Neural cell (in vitro differentiated cells): ENCODE measurements at regions not wholly inside any gene's neighbourhood (a gene's known extent, or its start where the extent isn't known, plus 50 kb on each side); places are given as distances from the start of the nearest gene placed in this dataset.

Source experiments
- H2AFZ ChIP-seq: fragments of 200-600, 300-800 bp; sonication (generic), shearing (Covaris generic); 2 replicates; pipeline ENCODE4 v1.6.0; 2014; ENCODE audit warnings: low read depth, mild to moderate bottlenecking, antibody characterized with exemption, low read length, moderate library complexity
- H3F3A ChIP-seq: fragments of 200-600 bp; shearing (Covaris generic); 2 replicates; pipeline ENCODE4 v1.6.1; 2016; ENCODE audit warnings: mild to moderate bottlenecking, moderate library complexity, mixed read lengths, antibody characterized with exemption, low read length; ENCODE audit not compliant: insufficient read depth, poor library complexity, severe bottlenecking
- H3K27ac ChIP-seq: fragments of 200-600, 300-800 bp; sonication (generic), shearing (Covaris generic); 2 replicates; pipeline ENCODE4 v1.5.1; 2014; ENCODE audit warnings: mild to moderate bottlenecking, low read length, moderate library complexity
- H3K27me3 ChIP-seq: fragments of 300-800, 200-600 bp; sonication (generic), shearing (Covaris generic); 2 replicates; pipeline ENCODE4 v1.6.0; 2014; ENCODE audit warnings: mild to moderate bottlenecking, low read depth, low read length, moderate library complexity; ENCODE audit not compliant: insufficient read depth
- H3K36me3 ChIP-seq: fragments of 300-800, 200-600 bp; sonication (generic), shearing (Covaris generic); 2 replicates; pipeline ENCODE4 v1.5.1; 2014; ENCODE audit warnings: mild to moderate bottlenecking, antibody characterized with exemption, low read length, moderate library complexity; ENCODE audit not compliant: insufficient read depth
- H3K4me2 ChIP-seq: fragments of 300-800, 200-600 bp; sonication (generic), shearing (Covaris generic); 2 replicates; pipeline ENCODE4 v1.6.0; 2014; ENCODE audit warnings: mild to moderate bottlenecking, low read length
- H3K4me3 ChIP-seq: fragments of 300-800, 200-600 bp; sonication (generic), shearing (Covaris generic); 2 replicates; pipeline ENCODE4 v1.5.1; 2014; ENCODE audit warnings: mild to moderate bottlenecking, low read length, moderate library complexity
- H3K79me2 ChIP-seq: fragments of 200-600 bp; shearing (Covaris generic); replicated peaks from 2 replicates; pipeline ENCODE4 v1.6.0; 2014; ENCODE audit warnings: mild to moderate bottlenecking, low read length, moderate library complexity; ENCODE audit not compliant: insufficient read depth
- H3K9ac ChIP-seq: fragments of 300-800, 200-600 bp; sonication (generic), shearing (Covaris generic); 2 replicates; pipeline ENCODE4 v1.6.1; 2016; ENCODE audit warnings: mild to moderate bottlenecking, low read length, mixed read lengths
- H3K9me2 ChIP-seq: fragments of 200-600 bp; shearing (Covaris generic); 2 replicates; pipeline ENCODE4 v1.6.1; 2016; ENCODE audit warnings: mild to moderate bottlenecking, low read length, mixed read lengths; ENCODE audit not compliant: insufficient read depth
- H3K9me3 ChIP-seq: fragments of 200-600, 300-800 bp; sonication (generic), shearing (Covaris generic); 2 replicates; pipeline ENCODE4 v1.6.1; 2016; ENCODE audit warnings: mild to moderate bottlenecking, mixed run types, low read length, moderate library complexity, mixed read lengths
- H4K20me1 ChIP-seq: fragments of 200-600 bp; shearing (Covaris generic); 2 replicates; pipeline ENCODE4 v1.6.1; 2016; ENCODE audit warnings: mild to moderate bottlenecking, mixed run types; ENCODE audit not compliant: insufficient read depth
- EP300 ChIP-seq: fragments of 450-650 bp; conservative IDR thresholded peaks from 2 replicates; pipeline ENCODE4 v1.6.1; 2014; ENCODE audit warnings: antibody characterized with exemption, mild to moderate bottlenecking, moderate library complexity; ENCODE audit not compliant: poor library complexity, severe bottlenecking
- EZH2 ChIP-seq: fragments of 200-600, 300-800 bp; shearing (Covaris generic), sonication (generic); IDR thresholded peaks from 2 replicates; pipeline ENCODE4 v1.6.1; 2014; ENCODE audit warnings: antibody characterized with exemption, low read length, borderline replicate concordance, mild to moderate bottlenecking; ENCODE audit not compliant: insufficient read depth, poor library complexity, severe bottlenecking
- MXI1 ChIP-seq: fragments of 450-650 bp; conservative IDR thresholded peaks from 2 replicates; pipeline ENCODE4 v1.6.1; 2014; ENCODE audit warnings: antibody characterized with exemption, mild to moderate bottlenecking; ENCODE audit not compliant: poor library complexity, severe bottlenecking
- POLR2AphosphoS5 ChIP-seq: IDR thresholded peaks from 2 replicates; pipeline ENCODE4 v1.6.1; 2012
- RAD21 ChIP-seq: fragments of 450-650 bp; conservative IDR thresholded peaks from 2 replicates; pipeline ENCODE4 v1.6.1; 2014; ENCODE audit warnings: antibody characterized with exemption, mild to moderate bottlenecking, moderate library complexity
- SMC3 ChIP-seq: fragments of 450-650 bp; conservative IDR thresholded peaks from 2 replicates; pipeline ENCODE4 v1.6.1; 2014; ENCODE audit warnings: antibody characterized with exemption, mild to moderate bottlenecking, moderate library complexity; ENCODE audit not compliant: poor library complexity
- TAF1 ChIP-seq: IDR thresholded peaks from 2 replicates; pipeline ENCODE4 v1.6.1; 2012; ENCODE audit warnings: low read depth
- TF ChIP-seq, protein P1 (sequence below): IDR thresholded peaks from 2 replicates; pipeline ENCODE4 v1.6.1; 2012; ENCODE audit warnings: borderline replicate concordance
- TF ChIP-seq, protein P2 (sequence below): fragments of 450-650 bp; IDR thresholded peaks from 2 replicates; pipeline ENCODE4 v1.5.1; 2014; ENCODE audit warnings: antibody characterized with exemption, mild to moderate bottlenecking, moderate library complexity; ENCODE audit not compliant: poor library complexity, severe bottlenecking

DNA sequence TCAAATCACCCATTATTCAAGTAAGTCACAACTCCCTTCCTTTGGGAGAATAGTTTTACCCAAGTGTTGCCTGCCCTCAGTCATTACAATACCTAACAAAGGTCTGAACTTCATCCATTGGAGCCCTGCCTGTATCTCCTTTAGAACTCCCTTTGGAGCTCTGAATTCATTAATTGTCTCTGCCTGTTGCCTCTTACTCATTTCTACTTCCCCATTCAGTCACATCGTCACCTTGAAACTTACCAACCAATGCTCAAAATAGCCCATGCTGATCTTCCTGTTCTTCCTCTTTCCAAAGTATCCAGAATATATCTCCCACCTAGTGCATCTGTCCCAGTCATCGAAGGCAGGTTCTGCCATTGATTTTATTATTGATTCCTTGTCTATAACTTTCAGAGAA is 120.7 kb upstream of the ADGRF1 start:
- H2AFZ ChIP-seq: no peak overlapping the region
- no peaks in the 10 kb centered on the region for H3K27me3 ChIP-seq
- TF ChIP-seq, protein P1, sequence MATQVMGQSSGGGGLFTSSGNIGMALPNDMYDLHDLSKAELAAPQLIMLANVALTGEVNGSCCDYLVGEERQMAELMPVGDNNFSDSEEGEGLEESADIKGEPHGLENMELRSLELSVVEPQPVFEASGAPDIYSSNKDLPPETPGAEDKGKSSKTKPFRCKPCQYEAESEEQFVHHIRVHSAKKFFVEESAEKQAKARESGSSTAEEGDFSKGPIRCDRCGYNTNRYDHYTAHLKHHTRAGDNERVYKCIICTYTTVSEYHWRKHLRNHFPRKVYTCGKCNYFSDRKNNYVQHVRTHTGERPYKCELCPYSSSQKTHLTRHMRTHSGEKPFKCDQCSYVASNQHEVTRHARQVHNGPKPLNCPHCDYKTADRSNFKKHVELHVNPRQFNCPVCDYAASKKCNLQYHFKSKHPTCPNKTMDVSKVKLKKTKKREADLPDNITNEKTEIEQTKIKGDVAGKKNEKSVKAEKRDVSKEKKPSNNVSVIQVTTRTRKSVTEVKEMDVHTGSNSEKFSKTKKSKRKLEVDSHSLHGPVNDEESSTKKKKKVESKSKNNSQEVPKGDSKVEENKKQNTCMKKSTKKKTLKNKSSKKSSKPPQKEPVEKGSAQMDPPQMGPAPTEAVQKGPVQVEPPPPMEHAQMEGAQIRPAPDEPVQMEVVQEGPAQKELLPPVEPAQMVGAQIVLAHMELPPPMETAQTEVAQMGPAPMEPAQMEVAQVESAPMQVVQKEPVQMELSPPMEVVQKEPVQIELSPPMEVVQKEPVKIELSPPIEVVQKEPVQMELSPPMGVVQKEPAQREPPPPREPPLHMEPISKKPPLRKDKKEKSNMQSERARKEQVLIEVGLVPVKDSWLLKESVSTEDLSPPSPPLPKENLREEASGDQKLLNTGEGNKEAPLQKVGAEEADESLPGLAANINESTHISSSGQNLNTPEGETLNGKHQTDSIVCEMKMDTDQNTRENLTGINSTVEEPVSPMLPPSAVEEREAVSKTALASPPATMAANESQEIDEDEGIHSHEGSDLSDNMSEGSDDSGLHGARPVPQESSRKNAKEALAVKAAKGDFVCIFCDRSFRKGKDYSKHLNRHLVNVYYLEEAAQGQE: no peak
- TF ChIP-seq TAF1: no peak
- no peak for TF ChIP-seq SMC3
- TF ChIP-seq POLR2AphosphoS5: no peak
- no peak for TF ChIP-seq EP300
- TF ChIP-seq, protein P2, sequence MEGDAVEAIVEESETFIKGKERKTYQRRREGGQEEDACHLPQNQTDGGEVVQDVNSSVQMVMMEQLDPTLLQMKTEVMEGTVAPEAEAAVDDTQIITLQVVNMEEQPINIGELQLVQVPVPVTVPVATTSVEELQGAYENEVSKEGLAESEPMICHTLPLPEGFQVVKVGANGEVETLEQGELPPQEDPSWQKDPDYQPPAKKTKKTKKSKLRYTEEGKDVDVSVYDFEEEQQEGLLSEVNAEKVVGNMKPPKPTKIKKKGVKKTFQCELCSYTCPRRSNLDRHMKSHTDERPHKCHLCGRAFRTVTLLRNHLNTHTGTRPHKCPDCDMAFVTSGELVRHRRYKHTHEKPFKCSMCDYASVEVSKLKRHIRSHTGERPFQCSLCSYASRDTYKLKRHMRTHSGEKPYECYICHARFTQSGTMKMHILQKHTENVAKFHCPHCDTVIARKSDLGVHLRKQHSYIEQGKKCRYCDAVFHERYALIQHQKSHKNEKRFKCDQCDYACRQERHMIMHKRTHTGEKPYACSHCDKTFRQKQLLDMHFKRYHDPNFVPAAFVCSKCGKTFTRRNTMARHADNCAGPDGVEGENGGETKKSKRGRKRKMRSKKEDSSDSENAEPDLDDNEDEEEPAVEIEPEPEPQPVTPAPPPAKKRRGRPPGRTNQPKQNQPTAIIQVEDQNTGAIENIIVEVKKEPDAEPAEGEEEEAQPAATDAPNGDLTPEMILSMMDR: no peak
- TF ChIP-seq RAD21: no peak
- TF ChIP-seq EZH2: no peak
- no peak for TF ChIP-seq MXI1
- peak overlapping the region; percentile 29 for H3K4me2 ChIP-seq
- H3K9ac ChIP-seq: peak overlapping the region; percentile 46
- peak overlapping the region; percentile 1 for H3K4me3 ChIP-seq
- no peaks in the 10 kb centered on the region for H3K9me2 ChIP-seq
- H3K36me3 ChIP-seq: no peaks in the 10 kb centered on the region
- no peaks in the 10 kb centered on the region for H3F3A ChIP-seq
- H3K79me2 ChIP-seq: no peaks in the 10 kb centered on the region
- H4K20me1 ChIP-seq: no peaks in the 10 kb centered on the region
- H3K27ac ChIP-seq: peak overlapping the region; percentile 90
- no peaks in the 10 kb centered on the region for H3K9me3 ChIP-seq

DNA sequence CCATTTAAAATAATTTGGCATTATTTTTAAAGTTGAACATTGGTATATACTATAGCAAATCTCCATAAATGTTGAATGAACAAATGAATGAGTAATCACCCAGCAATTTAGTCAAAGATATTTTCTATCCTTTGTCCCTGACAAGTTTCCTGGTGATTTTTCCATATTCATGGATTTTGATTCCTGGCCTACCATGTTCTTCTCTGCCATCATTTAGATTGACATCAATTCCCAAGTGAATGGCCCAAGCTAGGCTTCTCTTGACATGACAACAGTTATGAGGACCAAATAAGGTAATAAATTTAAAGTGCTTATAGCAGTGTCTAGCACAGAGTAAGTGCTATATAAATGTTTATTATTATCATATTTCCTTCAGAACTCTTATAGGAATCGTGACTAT is 120.1 kb upstream of the ADGRF1 start:
- Histone ChIP-seq H2AFZ (no peak overlapping the region), H3K4me3 (peak overlapping the region; percentile 4), H3K27ac (peak overlapping the region; percentile 90), H3K36me3 (no peaks in the 10 kb centered on the region), H3K9ac (peak overlapping the region; percentile 46), H3K4me2 (peak overlapping the region; percentile 29), H3F3A (no peaks in the 10 kb centered on the region), H4K20me1 (no peaks in the 10 kb centered on the region), H3K27me3 (no peaks in the 10 kb centered on the region), H3K9me3 (no peaks in the 10 kb centered on the region), H3K79me2 (no peaks in the 10 kb centered on the region), H3K9me2 (no peaks in the 10 kb centered on the region)
- TF ChIP-seq, protein P2: no peak
- TF ChIP-seq, protein P1: peak; percentile 96
- peak; percentile 70 for TF ChIP-seq POLR2AphosphoS5
- TF ChIP-seq TAF1: no peak
- TF ChIP-seq EP300: peak; percentile 92
- TF ChIP-seq EZH2: no peak
